GM23338 (cell line): ENCODE measurements at regions not wholly inside any gene's neighbourhood (a gene's known extent, or its start where the extent isn't known, plus 50 kb on each side); places are given as distances from the start of the nearest gene placed in this dataset.

Source experiments
- ATAC-seq: fragments of 200-7000 bp; cut with Tn5 transposase; 3 replicates; pipeline ENCODE4 v1.9.1; 2020
- DNase-seq: peaks from one replicate; pipeline ENCODE4 v3.0.0-alpha.2; 2015; ENCODE audit warnings: low spot score
- H2AFZ ChIP-seq: fragments of 200-600 bp; sonication (generic); 2 replicates; pipeline ENCODE4 v1.8.0; 2016; ENCODE audit warnings: antibody characterized with exemption, mild to moderate bottlenecking, moderate library complexity
- H3F3A ChIP-seq: fragments of 200-600 bp; sonication (generic); replicated peaks from 2 replicates; pipeline ENCODE4 v1.8.0; 2017; ENCODE audit warnings: antibody characterized with exemption, mixed run types, low read depth
- H3K27ac ChIP-seq: fragments of 200-600 bp; sonication (generic); 2 replicates; pipeline ENCODE4 v1.6.1; 2016; ENCODE audit warnings: low read depth
- H3K27me3 ChIP-seq: fragments of 200-600 bp; sonication (generic); 2 replicates; pipeline ENCODE4 v1.8.0; 2016; ENCODE audit warnings: mild to moderate bottlenecking, mixed run types, moderate library complexity; ENCODE audit not compliant: insufficient read depth
- H3K36me3 ChIP-seq: fragments of 200-600 bp; sonication (generic); 2 replicates; pipeline ENCODE4 v1.8.0; 2016; ENCODE audit warnings: mild to moderate bottlenecking; ENCODE audit not compliant: insufficient read depth
- H3K4me1 ChIP-seq: fragments of 200-600 bp; sonication (generic); 2 replicates; pipeline ENCODE4 v1.8.0; 2016; ENCODE audit warnings: mild to moderate bottlenecking, moderate library complexity; ENCODE audit not compliant: insufficient read depth
- H3K4me2 ChIP-seq: fragments of 200-600 bp; sonication (generic); 2 replicates; pipeline ENCODE4 v1.7.1; 2017; ENCODE audit warnings: mixed run types
- H3K4me3 ChIP-seq: fragments of 200-600 bp; sonication (generic); 2 replicates; pipeline ENCODE4 v1.6.1; 2016; ENCODE audit warnings: mixed run types
- H3K79me2 ChIP-seq: fragments of 200-600 bp; sonication (generic); replicated peaks from 2 replicates; pipeline ENCODE4 v1.8.0; 2017; ENCODE audit warnings: mild to moderate bottlenecking; ENCODE audit not compliant: insufficient read depth
- H3K9me2 ChIP-seq: fragments of 200-600 bp; sonication (generic); 2 replicates; pipeline ENCODE4 v1.8.0; 2017; ENCODE audit not compliant: insufficient read depth
- H4K20me1 ChIP-seq: fragments of 200-600 bp; sonication (generic); replicated peaks from 2 replicates; pipeline ENCODE4 v1.8.0; 2017; ENCODE audit warnings: mild to moderate bottlenecking; ENCODE audit not compliant: insufficient read depth
- H3K27ac Mint-ChIP-seq: 2 replicates; pipeline ENCODE4 v1.8.0; 2020; ENCODE audit warnings: inconsistent platforms, mild to moderate bottlenecking, moderate library complexity, mixed read lengths
- H3K27me3 Mint-ChIP-seq: 3 replicates; pipeline ENCODE4 v1.8.0; 2022; ENCODE audit warnings: low read depth, mild to moderate bottlenecking, moderate library complexity, mixed read lengths, inconsistent platforms; ENCODE audit not compliant: insufficient read depth, poor library complexity
- H3K36me3 Mint-ChIP-seq: 3 replicates; pipeline ENCODE4 v1.8.0; 2021; ENCODE audit warnings: low read depth, mild to moderate bottlenecking, inconsistent platforms, moderate library complexity, mixed read lengths
- H3K4me1 Mint-ChIP-seq: 3 replicates; pipeline ENCODE4 v1.8.0; 2020; ENCODE audit warnings: mild to moderate bottlenecking, inconsistent platforms, mixed read lengths
- H3K4me3 Mint-ChIP-seq: 3 replicates; pipeline ENCODE4 v1.8.0; 2021; ENCODE audit warnings: moderate library complexity, mild to moderate bottlenecking, inconsistent platforms, mixed read lengths
- H3K9me3 Mint-ChIP-seq: 3 replicates; pipeline ENCODE4 v1.8.0; 2020; ENCODE audit warnings: moderate library complexity, mild to moderate bottlenecking, inconsistent platforms, mixed read lengths
- CREB1 ChIP-seq: fragments of 250-450 bp; sonication (Bioruptor Pico); IDR thresholded peaks from 2 replicates; pipeline ENCODE4 v1.5.0; 2020; ENCODE audit warnings: low read depth, mild to moderate bottlenecking, moderate library complexity
- EZH2 ChIP-seq: fragments of 200-600 bp; sonication (generic); IDR thresholded peaks from one replicate; pipeline ENCODE4 v1.8.0; 2017; ENCODE audit warnings: antibody characterized with exemption, mild to moderate bottlenecking, low read depth; ENCODE audit not compliant: unreplicated experiment
- EZH2phosphoT487 ChIP-seq: fragments of 200-600 bp; sonication (generic); IDR thresholded peaks from one replicate; pipeline ENCODE4 v1.8.1; 2018; ENCODE audit warnings: antibody characterized with exemption; ENCODE audit not compliant: unreplicated experiment
- JUNB ChIP-seq: IDR thresholded peaks from one replicate; pipeline ENCODE4 v1.6.1; 2016; ENCODE audit warnings: antibody characterized with exemption; ENCODE audit not compliant: unreplicated experiment
- POLR2AphosphoS5 ChIP-seq: IDR thresholded peaks from 2 replicates; pipeline ENCODE4 v1.6.1; 2016; ENCODE audit warnings: antibody characterized with exemption, low read depth
- STAT1 ChIP-seq: IDR thresholded peaks from one replicate; pipeline ENCODE4 v1.6.1; 2016; ENCODE audit warnings: antibody characterized with exemption; ENCODE audit not compliant: unreplicated experiment
- ZNF114 ChIP-seq: fragments of 250-450 bp; sonication (Bioruptor Pico); IDR thresholded peaks from 2 replicates; pipeline ENCODE4 v1.5.0; 2020; ENCODE audit warnings: mild to moderate bottlenecking, moderate library complexity
- ZNF331 ChIP-seq: fragments of 250-450 bp; sonication (Bioruptor Pico); IDR thresholded peaks from 2 replicates; pipeline ENCODE4 v1.5.0; 2020; ENCODE audit warnings: low read depth, mild to moderate bottlenecking, moderate library complexity
- TF ChIP-seq, protein P1 (sequence below), 2 experiments: fragments of 200-600 bp in 1 of 2; sonication (generic) in 1 of 2; conservative IDR thresholded peaks; 2 replicates each; pipeline versions ENCODE4 v1.5.1 to v1.6.1; 2016 to 2017; ENCODE audit warnings: antibody characterized with exemption in 2 of 2, low read depth in 2 of 2, mild to moderate bottlenecking in 2 of 2, moderate library complexity in 1 of 2
- TF ChIP-seq, protein P2 (sequence below): IDR thresholded peaks from one replicate; pipeline ENCODE4 v1.6.1; 2018; ENCODE audit warnings: antibody characterized with exemption; ENCODE audit not compliant: unreplicated experiment
- TF ChIP-seq, protein P3 (sequence below): fragments of 250-450 bp; sonication (Bioruptor Pico); IDR thresholded peaks from 2 replicates; pipeline ENCODE4 v1.5.0; 2020; ENCODE audit warnings: mild to moderate bottlenecking, moderate library complexity

DNA sequence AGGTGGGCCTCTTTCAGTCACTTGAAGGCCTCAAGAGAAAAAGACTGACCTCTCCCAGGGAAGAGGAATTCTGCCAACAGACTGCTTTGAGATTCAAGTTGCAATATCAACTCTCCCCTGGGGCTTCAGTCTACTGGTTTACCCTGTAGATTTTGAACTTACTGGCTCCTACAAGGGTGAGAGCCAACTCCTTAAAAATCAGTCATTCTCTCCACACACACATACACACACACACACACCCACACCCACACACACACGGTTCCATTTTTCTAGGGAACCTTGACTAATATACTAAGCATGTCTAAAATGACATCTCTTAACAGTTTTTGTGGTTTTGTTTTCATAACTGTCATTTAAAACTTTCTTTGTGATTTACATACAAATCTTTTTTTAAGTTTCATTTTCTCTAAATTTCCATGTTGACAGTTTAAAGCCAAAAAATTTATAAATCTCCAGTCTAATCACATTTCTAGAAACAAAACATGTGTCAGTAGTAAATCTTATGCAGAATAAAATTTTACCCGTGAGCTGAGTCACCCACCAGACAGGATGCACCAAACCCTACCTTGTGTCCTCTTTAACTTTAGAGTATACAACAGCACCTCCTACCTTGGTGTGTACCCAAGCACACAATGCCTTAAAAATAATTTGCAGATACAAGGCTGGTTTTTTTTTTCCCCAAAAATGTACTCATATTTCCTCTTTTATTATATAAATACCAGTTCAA lies 394.6 kb downstream of the AEBP2 start (continued):
- TF ChIP-seq, protein P1, sequence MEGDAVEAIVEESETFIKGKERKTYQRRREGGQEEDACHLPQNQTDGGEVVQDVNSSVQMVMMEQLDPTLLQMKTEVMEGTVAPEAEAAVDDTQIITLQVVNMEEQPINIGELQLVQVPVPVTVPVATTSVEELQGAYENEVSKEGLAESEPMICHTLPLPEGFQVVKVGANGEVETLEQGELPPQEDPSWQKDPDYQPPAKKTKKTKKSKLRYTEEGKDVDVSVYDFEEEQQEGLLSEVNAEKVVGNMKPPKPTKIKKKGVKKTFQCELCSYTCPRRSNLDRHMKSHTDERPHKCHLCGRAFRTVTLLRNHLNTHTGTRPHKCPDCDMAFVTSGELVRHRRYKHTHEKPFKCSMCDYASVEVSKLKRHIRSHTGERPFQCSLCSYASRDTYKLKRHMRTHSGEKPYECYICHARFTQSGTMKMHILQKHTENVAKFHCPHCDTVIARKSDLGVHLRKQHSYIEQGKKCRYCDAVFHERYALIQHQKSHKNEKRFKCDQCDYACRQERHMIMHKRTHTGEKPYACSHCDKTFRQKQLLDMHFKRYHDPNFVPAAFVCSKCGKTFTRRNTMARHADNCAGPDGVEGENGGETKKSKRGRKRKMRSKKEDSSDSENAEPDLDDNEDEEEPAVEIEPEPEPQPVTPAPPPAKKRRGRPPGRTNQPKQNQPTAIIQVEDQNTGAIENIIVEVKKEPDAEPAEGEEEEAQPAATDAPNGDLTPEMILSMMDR (conservative IDR thresholded peaks at IDR 0.05; ENCODE audit: low read depth in 2 of 2): no peak; a peak in 1 of 4 replicates
- TF ChIP-seq POLR2AphosphoS5 (no peak), JUNB (no peak), CREB1 (CRISPR knock-in tag) (no peak), EZH2 (no peak)
- TF ChIP-seq, protein P2, sequence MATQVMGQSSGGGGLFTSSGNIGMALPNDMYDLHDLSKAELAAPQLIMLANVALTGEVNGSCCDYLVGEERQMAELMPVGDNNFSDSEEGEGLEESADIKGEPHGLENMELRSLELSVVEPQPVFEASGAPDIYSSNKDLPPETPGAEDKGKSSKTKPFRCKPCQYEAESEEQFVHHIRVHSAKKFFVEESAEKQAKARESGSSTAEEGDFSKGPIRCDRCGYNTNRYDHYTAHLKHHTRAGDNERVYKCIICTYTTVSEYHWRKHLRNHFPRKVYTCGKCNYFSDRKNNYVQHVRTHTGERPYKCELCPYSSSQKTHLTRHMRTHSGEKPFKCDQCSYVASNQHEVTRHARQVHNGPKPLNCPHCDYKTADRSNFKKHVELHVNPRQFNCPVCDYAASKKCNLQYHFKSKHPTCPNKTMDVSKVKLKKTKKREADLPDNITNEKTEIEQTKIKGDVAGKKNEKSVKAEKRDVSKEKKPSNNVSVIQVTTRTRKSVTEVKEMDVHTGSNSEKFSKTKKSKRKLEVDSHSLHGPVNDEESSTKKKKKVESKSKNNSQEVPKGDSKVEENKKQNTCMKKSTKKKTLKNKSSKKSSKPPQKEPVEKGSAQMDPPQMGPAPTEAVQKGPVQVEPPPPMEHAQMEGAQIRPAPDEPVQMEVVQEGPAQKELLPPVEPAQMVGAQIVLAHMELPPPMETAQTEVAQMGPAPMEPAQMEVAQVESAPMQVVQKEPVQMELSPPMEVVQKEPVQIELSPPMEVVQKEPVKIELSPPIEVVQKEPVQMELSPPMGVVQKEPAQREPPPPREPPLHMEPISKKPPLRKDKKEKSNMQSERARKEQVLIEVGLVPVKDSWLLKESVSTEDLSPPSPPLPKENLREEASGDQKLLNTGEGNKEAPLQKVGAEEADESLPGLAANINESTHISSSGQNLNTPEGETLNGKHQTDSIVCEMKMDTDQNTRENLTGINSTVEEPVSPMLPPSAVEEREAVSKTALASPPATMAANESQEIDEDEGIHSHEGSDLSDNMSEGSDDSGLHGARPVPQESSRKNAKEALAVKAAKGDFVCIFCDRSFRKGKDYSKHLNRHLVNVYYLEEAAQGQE: no peak

DNA sequence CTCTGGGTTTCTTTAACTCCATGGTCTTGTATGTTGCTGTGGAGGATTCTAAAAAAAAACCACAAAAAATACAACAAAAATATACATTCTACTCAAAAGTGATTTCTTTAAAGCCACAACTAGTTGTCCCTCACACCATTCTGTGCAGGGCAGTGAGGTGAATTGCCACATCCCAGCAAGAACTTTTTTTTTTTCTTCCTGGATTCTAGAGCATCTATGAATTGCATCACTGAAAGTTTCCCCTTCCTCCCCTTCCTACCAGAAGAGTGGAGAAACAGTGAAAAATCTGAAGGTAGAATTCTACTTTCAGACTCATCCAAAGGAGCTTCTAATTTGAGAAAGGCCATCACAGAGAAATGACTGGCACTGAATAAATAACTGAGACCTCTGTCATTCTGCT lies 395.3 kb downstream of the AEBP2 start:
- Histone ChIP-seq H3K4me1 (no peaks in the 10 kb centered on the region), H3K9me2 (no peaks in the 10 kb centered on the region), H2AFZ (no peak overlapping the region), H4K20me1 (no peaks in the 10 kb centered on the region), H3K79me2 (no peaks in the 10 kb centered on the region), H3K27me3 (no peaks in the 10 kb centered on the region), H3F3A (no peaks in the 10 kb centered on the region), H3K27ac (no peak overlapping the region), H3K4me2 (no peak overlapping the region), H3K36me3 (no peaks in the 10 kb centered on the region), H3K4me3 (no peak overlapping the region)
- DNase-seq (no peak), ATAC-seq (no peak)
- H3K27ac Mint-ChIP-seq: no peak overlapping the region
- no peaks in the 10 kb centered on the region; the same call in 2 of the 3 replicates for H3K9me3 Mint-ChIP-seq
- H3K4me3 Mint-ChIP-seq: no peak overlapping the region
- peaks cover 2% of the 10 kb centered on the region for H3K27me3 Mint-ChIP-seq
- H3K36me3 Mint-ChIP-seq: no peaks in the 10 kb centered on the region; the same call in 2 of the 3 replicates
- no peaks in the 10 kb centered on the region; the same call in 2 of the 3 replicates for H3K4me1 Mint-ChIP-seq
- TF ChIP-seq EZH2 (no peak), STAT1 (no peak), EZH2phosphoT487 (no peak), JUNB (no peak), ZNF331 (CRISPR knock-in tag) (no peak), ZNF114 (CRISPR knock-in tag) (no peak), POLR2AphosphoS5 (no peak)
- TF ChIP-seq, protein P3, sequence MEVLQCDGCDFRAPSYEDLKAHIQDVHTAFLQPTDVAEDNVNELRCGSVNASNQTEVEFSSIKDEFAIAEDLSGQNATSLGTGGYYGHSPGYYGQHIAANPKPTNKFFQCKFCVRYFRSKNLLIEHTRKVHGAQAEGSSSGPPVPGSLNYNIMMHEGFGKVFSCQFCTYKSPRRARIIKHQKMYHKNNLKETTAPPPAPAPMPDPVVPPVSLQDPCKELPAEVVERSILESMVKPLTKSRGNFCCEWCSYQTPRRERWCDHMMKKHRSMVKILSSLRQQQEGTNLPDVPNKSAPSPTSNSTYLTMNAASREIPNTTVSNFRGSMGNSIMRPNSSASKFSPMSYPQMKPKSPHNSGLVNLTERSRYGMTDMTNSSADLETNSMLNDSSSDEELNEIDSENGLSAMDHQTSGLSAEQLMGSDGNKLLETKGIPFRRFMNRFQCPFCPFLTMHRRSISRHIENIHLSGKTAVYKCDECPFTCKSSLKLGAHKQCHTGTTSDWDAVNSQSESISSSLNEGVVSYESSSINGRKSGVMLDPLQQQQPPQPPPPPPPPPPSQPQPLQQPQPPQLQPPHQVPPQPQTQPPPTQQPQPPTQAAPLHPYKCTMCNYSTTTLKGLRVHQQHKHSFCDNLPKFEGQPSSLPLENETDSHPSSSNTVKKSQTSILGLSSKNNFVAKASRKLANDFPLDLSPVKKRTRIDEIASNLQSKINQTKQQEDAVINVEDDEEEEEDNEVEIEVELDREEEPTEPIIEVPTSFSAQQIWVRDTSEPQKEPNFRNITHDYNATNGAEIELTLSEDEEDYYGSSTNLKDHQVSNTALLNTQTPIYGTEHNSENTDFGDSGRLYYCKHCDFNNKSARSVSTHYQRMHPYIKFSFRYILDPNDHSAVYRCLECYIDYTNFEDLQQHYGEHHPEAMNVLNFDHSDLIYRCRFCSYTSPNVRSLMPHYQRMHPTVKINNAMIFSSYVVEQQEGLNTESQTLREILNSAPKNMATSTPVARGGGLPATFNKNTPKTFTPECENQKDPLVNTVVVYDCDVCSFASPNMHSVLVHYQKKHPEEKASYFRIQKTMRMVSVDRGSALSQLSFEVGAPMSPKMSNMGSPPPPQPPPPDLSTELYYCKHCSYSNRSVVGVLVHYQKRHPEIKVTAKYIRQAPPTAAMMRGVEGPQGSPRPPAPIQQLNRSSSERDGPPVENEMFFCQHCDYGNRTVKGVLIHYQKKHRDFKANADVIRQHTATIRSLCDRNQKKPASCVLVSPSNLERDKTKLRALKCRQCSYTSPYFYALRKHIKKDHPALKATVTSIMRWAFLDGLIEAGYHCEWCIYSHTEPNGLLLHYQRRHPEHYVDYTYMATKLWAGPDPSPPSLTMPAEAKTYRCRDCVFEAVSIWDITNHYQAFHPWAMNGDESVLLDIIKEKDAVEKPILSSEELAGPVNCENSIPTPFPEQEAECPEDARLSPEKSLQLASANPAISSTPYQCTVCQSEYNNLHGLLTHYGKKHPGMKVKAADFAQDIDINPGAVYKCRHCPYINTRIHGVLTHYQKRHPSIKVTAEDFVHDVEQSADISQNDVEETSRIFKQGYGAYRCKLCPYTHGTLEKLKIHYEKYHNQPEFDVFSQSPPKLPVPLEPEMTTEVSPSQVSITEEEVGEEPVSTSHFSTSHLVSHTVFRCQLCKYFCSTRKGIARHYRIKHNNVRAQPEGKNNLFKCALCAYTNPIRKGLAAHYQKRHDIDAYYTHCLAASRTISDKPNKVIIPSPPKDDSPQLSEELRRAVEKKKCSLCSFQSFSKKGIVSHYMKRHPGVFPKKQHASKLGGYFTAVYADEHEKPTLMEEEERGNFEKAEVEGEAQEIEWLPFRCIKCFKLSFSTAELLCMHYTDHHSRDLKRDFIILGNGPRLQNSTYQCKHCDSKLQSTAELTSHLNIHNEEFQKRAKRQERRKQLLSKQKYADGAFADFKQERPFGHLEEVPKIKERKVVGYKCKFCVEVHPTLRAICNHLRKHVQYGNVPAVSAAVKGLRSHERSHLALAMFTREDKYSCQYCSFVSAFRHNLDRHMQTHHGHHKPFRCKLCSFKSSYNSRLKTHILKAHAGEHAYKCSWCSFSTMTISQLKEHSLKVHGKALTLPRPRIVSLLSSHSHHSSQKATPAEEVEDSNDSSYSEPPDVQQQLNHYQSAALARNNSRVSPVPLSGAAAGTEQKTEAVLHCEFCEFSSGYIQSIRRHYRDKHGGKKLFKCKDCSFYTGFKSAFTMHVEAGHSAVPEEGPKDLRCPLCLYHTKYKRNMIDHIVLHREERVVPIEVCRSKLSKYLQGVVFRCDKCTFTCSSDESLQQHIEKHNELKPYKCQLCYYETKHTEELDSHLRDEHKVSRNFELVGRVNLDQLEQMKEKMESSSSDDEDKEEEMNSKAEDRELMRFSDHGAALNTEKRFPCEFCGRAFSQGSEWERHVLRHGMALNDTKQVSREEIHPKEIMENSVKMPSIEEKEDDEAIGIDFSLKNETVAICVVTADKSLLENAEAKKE (CRISPR knock-in tag): no peak
